Epithelial cell of esophagus (primary cell): ENCODE measurements at regions not wholly inside any gene's neighbourhood (a gene's known extent, or its start where the extent isn't known, plus 50 kb on each side); places are given as distances from the start of the nearest gene placed in this dataset.

Experiments used
- DNase-seq: peaks from one replicate; pipeline ENCODE4 v3.0.0; 2010; ENCODE audit warnings: low read depth
- H3K4me3 ChIP-seq: 2 replicates; pipeline ENCODE4 v1.5.1; 2011; ENCODE audit warnings: mild to moderate bottlenecking, low read length, control low read depth
- CTCF ChIP-seq: IDR thresholded peaks from 2 replicates; pipeline ENCODE4 v1.5.1; 2011; ENCODE audit warnings: low read depth, mild to moderate bottlenecking, low read length, control low read depth, inconsistent platforms; ENCODE audit not compliant: insufficient read depth; ENCODE audit errors: missing control alignments

GRCh38 chr3:141418751-141419150 lies 50.4 kb downstream of the ZBTB38 start:
- DNase-seq = peak; percentile 41
- TF ChIP-seq CTCF = no peak
- no peak overlapping the region for H3K4me3 ChIP-seq

- no peak for TF ChIP-seq CTCF
- DNase-seq = no peak
- H3K4me3 ChIP-seq = no peak overlapping the region
Measured at GRCh38 chr3:141419946-141420345, 51.6 kb downstream of the ZBTB38 start.

GRCh38 chr3:141421186-141421585 lies 52.9 kb downstream of the ZBTB38 start:
- H3K4me3 ChIP-seq = no peak overlapping the region
- no peak for TF ChIP-seq CTCF
- DNase-seq = no peak

- no peak for TF ChIP-seq CTCF
- no peak overlapping the region for H3K4me3 ChIP-seq
- DNase-seq = peak; percentile 35
Measured at GRCh38 chr3:141421639-141422319, 53.5 kb downstream of the ZBTB38 start.

- no peak for DNase-seq
- no peak overlapping the region for H3K4me3 ChIP-seq
- TF ChIP-seq CTCF = no peak
Measured at GRCh38 chr3:141422961-141423582, 54.8 kb downstream of the ZBTB38 start.

GRCh38 chr3:141425523-141426233 lies 57.4 kb downstream of the ZBTB38 start:
- DNase-seq = no peak
- TF ChIP-seq CTCF = no peak
- no peak overlapping the region for H3K4me3 ChIP-seq
